DND-41 (cell line): ENCODE measurements at regions not wholly inside any gene's neighbourhood (a gene's known extent, or its start where the extent isn't known, plus 50 kb on each side); places are given as distances from the start of the nearest gene placed in this dataset.

Experiments used
- EZH2 ChIP-seq: IDR thresholded peaks from 3 replicates; pipeline ENCODE4 v1.6.1; 2012; ENCODE audit warnings: borderline replicate concordance, low read depth, mild to moderate bottlenecking, moderate library complexity, low read length, inconsistent platforms; ENCODE audit not compliant: severe bottlenecking
- TF ChIP-seq, protein P1 (sequence below): IDR thresholded peaks from 2 replicates; pipeline ENCODE4 v1.5.1; 2012; ENCODE audit warnings: borderline replicate concordance, low read length, moderate library complexity, mild to moderate bottlenecking; ENCODE audit not compliant: poor library complexity, severe bottlenecking; ENCODE audit errors: extremely low read depth

- TF ChIP-seq, protein P1, sequence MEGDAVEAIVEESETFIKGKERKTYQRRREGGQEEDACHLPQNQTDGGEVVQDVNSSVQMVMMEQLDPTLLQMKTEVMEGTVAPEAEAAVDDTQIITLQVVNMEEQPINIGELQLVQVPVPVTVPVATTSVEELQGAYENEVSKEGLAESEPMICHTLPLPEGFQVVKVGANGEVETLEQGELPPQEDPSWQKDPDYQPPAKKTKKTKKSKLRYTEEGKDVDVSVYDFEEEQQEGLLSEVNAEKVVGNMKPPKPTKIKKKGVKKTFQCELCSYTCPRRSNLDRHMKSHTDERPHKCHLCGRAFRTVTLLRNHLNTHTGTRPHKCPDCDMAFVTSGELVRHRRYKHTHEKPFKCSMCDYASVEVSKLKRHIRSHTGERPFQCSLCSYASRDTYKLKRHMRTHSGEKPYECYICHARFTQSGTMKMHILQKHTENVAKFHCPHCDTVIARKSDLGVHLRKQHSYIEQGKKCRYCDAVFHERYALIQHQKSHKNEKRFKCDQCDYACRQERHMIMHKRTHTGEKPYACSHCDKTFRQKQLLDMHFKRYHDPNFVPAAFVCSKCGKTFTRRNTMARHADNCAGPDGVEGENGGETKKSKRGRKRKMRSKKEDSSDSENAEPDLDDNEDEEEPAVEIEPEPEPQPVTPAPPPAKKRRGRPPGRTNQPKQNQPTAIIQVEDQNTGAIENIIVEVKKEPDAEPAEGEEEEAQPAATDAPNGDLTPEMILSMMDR = no peak
- no peak for TF ChIP-seq EZH2
Measured at GRCh38 chr14:63096186-63096585, 50.9 kb upstream of the KCNH5 start.
